HG02852 (cell line): ENCODE measurements at regions not wholly inside any gene's neighbourhood (a gene's known extent, or its start where the extent isn't known, plus 50 kb on each side); places are given as distances from the start of the nearest gene placed in this dataset.

Experiments used
- ATAC-seq: cut with Tn5 transposase; IDR thresholded peaks from one replicate; pipeline ENCODE4 v1.9.1; 2021; ENCODE audit warnings: mild to moderate bottlenecking, moderate library complexity; ENCODE audit not compliant: unreplicated experiment

- ATAC-seq = no peak
These were observed 128.6 kb upstream of the CPM start for GRCh38 chr12:69061574-69061973.

- ATAC-seq = no peak
These were observed 129.8 kb upstream of the CPM start for GRCh38 chr12:69062621-69063237.

- no peak for ATAC-seq
These were observed 131.9 kb upstream of the CPM start for GRCh38 chr12:69064734-69065443.

GRCh38 chr12:69065775-69066174 is 132.8 kb upstream of the CPM start:
- no peak for ATAC-seq

- no peak for ATAC-seq
These were observed 133.8 kb upstream of the CPM start for GRCh38 chr12:69066492-69067373.

- ATAC-seq = no peak
These were observed 134.7 kb upstream of the CPM start for GRCh38 chr12:69067713-69068112.

GRCh38 chr12:69068448-69068847 is 135.5 kb upstream of the CPM start:
- no peak for ATAC-seq

- no peak for ATAC-seq
These were observed 136.5 kb upstream of the CPM start for GRCh38 chr12:69069479-69069878.

GRCh38 chr12:69070319-69071090 is 137.5 kb upstream of the CPM start:
- ATAC-seq = peak; percentile 81

GRCh38 chr12:69071091-69071370 is 138.1 kb upstream of the CPM start:
- ATAC-seq = no peak

- no peak for ATAC-seq
These were observed 140.1 kb upstream of the CPM start for GRCh38 chr12:69073035-69073434.

- no peak for ATAC-seq
These were observed 141.8 kb upstream of the CPM start for GRCh38 chr12:69074556-69075349.

- ATAC-seq = no peak
These were observed 150.7 kb upstream of the CPM start for GRCh38 chr12:69083689-69084088.

GRCh38 chr12:69084816-69085378 is 151.9 kb upstream of the CPM start:
- ATAC-seq = no peak

- ATAC-seq = no peak
These were observed 152.9 kb upstream of the CPM start for GRCh38 chr12:69085852-69086251.

- ATAC-seq = no peak
These were observed 151.4 kb upstream of the CPSF6 start for GRCh38 chr12:69087986-69088385.

- no peak for ATAC-seq
These were observed 148.6 kb upstream of the CPSF6 start for GRCh38 chr12:69090722-69091121.

- ATAC-seq = no peak
These were observed 147.8 kb upstream of the CPSF6 start for GRCh38 chr12:69091442-69092017.

- no peak for ATAC-seq
These were observed 147.2 kb upstream of the CPSF6 start for GRCh38 chr12:69092137-69092536.
